GM12878 (cell line): ENCODE measurements at regions not wholly inside any gene's neighbourhood (a gene's known extent, or its start where the extent isn't known, plus 50 kb on each side); places are given as distances from the start of the nearest gene placed in this dataset.

Experiments
- ATAC-seq: fragments of 200-7000 bp; cut with Tn5 transposase; 3 replicates; pipeline ENCODE4 v1.9.1; 2020; ENCODE audit warnings: mild to moderate bottlenecking, moderate library complexity
- BruUV-seq: library from RNA; stranded (reverse); fragments of 400-500 nt; replicated peaks from 2 replicates; lab custom pipeline; 2021; lab: Mats Ljungman, UMichigan
- CTCF ChIA-PET: fragments of 300-600 bp; sonication (Branson Sonifier 250); formaldehyde crosslinking; extraction: SDS; loops from one replicate; lab custom pipeline; 2021; ENCODE audit warnings: inconsistent platforms; lab: Yijun Ruan, JAX
- POLR2A ChIA-PET: fragments of 350-600 bp; formaldehyde crosslinking; extraction: SDS; loops from one replicate; lab custom pipeline; 2021; ENCODE audit warnings: inconsistent platforms; lab: Charles Lee
- RAD21 ChIA-PET: fragments of 300-600 bp; sonication (Branson Sonifier 250); formaldehyde crosslinking; loops from one replicate; lab custom pipeline; 2023; ENCODE audit warnings: antibody characterized with exemption; ENCODE audit not compliant: unreplicated experiment; lab: Charles Lee
- SMC1A ChIA-PET: fragments of 300-600 bp; sonication (Branson Sonifier 250); formaldehyde crosslinking; loops from one replicate; lab custom pipeline; 2023; ENCODE audit not compliant: unreplicated experiment, uncharacterized antibody; lab: Charles Lee
- DNase-seq: peaks from one replicate; pipeline ENCODE4 v3.0.0-alpha.2; 2011; ENCODE audit warnings: low read depth, low spot score
- FAIRE-seq: peaks from 3 replicates; lab custom pipeline; 2011; peaks lifted over from hg19 to GRCh38; lab: Jason Lieb, UNC
- H2AFZ ChIP-seq: 2 replicates; pipeline ENCODE4 v1.6.0; 2011; ENCODE audit warnings: low read depth, low read length, control low read depth; ENCODE audit not compliant: control insufficient read depth
- H3K27ac ChIP-seq: 2 replicates; pipeline ENCODE4 v1.5.1; 2011; ENCODE audit warnings: control low read depth; ENCODE audit not compliant: control insufficient read depth, insufficient read depth
- H3K27me3 ChIP-seq, 2 experiments: replicated peaks in 1 of 2; 2 replicates each; pipeline versions ENCODE4 v1.6.0 to v1.6.1; 2011; ENCODE audit warnings: low read length in 1 of 2; ENCODE audit not compliant: control insufficient read depth in 2 of 2, insufficient read depth in 2 of 2
- H3K36me3 ChIP-seq, 2 experiments: 2 replicates each; pipeline ENCODE4 v1.5.1; 2011; ENCODE audit warnings: low read length in 1 of 2; ENCODE audit not compliant: control insufficient read depth in 2 of 2, insufficient read depth in 2 of 2
- H3K4me1 ChIP-seq: 2 replicates; pipeline ENCODE4 v1.6.1; 2011; ENCODE audit warnings: mild to moderate bottlenecking, low read length, moderate library complexity, mixed read lengths; ENCODE audit not compliant: control insufficient read depth, insufficient read depth
- H3K4me2 ChIP-seq: 2 replicates; pipeline ENCODE4 v1.6.0; 2011; ENCODE audit warnings: control low read depth; ENCODE audit not compliant: control insufficient read depth, insufficient read depth
- H3K4me3 ChIP-seq: fragments of 200-600 bp; sonication (generic); 2 replicates; pipeline ENCODE4 v1.5.1; 2016
- H3K79me2 ChIP-seq: 2 replicates; pipeline ENCODE4 v1.6.0; 2011; ENCODE audit warnings: low read length; ENCODE audit not compliant: control insufficient read depth, insufficient read depth
- H3K9ac ChIP-seq: 2 replicates; pipeline ENCODE4 v1.8.0; 2011; ENCODE audit warnings: low read length, control low read depth, mixed read lengths; ENCODE audit not compliant: control insufficient read depth, insufficient read depth
- H3K9me3 ChIP-seq: replicated peaks from 3 replicates; pipeline ENCODE4 v1.5.1; 2011; ENCODE audit warnings: mild to moderate bottlenecking, low read length; ENCODE audit not compliant: control insufficient read depth, insufficient read depth
- H4K20me1 ChIP-seq: 2 replicates; pipeline ENCODE4 v1.6.0; 2011; ENCODE audit not compliant: control insufficient read depth, insufficient read depth
- ATF3 ChIP-seq: IDR thresholded peaks from 2 replicates; pipeline ENCODE4 v1.6.1; 2011; ENCODE audit warnings: low read depth, mild to moderate bottlenecking, low read length, moderate library complexity, borderline replicate concordance; ENCODE audit errors: extremely low read depth
- BHLHE40 ChIP-seq, 2 experiments: fragments of 450-650 bp in 1 of 2; IDR thresholded peaks; 2 replicates each; pipeline ENCODE4 v1.6.1; 2011 to 2017; ENCODE audit warnings: low read depth in 2 of 2, borderline replicate concordance in 1 of 2, improper control_type of control experiment in 1 of 2, low read length in 1 of 2, mild to moderate bottlenecking in 1 of 2
- EGR1 ChIP-seq, 2 experiments: IDR thresholded peaks; 1 replicate in 1 of 2; 2 replicates in 1 of 2; pipeline ENCODE4 v1.6.1; 2011 to 2012; ENCODE audit warnings: low read depth in 2 of 2, low read length in 2 of 2, borderline replicate concordance in 1 of 2, mild to moderate bottlenecking in 1 of 2, moderate library complexity in 1 of 2
- MEF2A ChIP-seq: IDR thresholded peaks from 2 replicates; pipeline ENCODE4 v1.6.1; 2011; ENCODE audit warnings: low read depth, mild to moderate bottlenecking, low read length, moderate library complexity; ENCODE audit not compliant: insufficient read depth
- MTA2 ChIP-seq: fragments of 450-650 bp; IDR thresholded peaks from 2 replicates; pipeline ENCODE4 v1.6.1; 2016; ENCODE audit warnings: low read depth, mild to moderate bottlenecking, moderate library complexity
- NR2F1 ChIP-seq: fragments of 450-650 bp; conservative IDR thresholded peaks from 2 replicates; pipeline ENCODE4 v1.6.1; 2017; ENCODE audit warnings: mild to moderate bottlenecking
- SKIL ChIP-seq: fragments of 450-650 bp; IDR thresholded peaks from 2 replicates; pipeline ENCODE4 v1.6.1; 2017; ENCODE audit warnings: mild to moderate bottlenecking, low read depth, inconsistent platforms; ENCODE audit not compliant: poor library complexity, severe bottlenecking
- YY1 ChIP-seq: IDR thresholded peaks from 2 replicates; pipeline ENCODE4 v1.6.1; 2011; ENCODE audit warnings: low read depth, mild to moderate bottlenecking, low read length
- ZBTB33 ChIP-seq: fragments of 450-650 bp; IDR thresholded peaks from 2 replicates; pipeline ENCODE4 v1.6.1; 2017; ENCODE audit warnings: mild to moderate bottlenecking
- ZBTB40 ChIP-seq: fragments of 450-650 bp; IDR thresholded peaks from 2 replicates; pipeline ENCODE4 v1.6.1; 2016; ENCODE audit warnings: mild to moderate bottlenecking, moderate library complexity, borderline replicate concordance
- ZNF274 ChIP-seq: IDR thresholded peaks from one replicate; pipeline ENCODE4 v1.8.0; 2011; ENCODE audit not compliant: insufficient read length, insufficient read depth
- WGBS: methylation state at CpG from one replicate; pipeline ENCODE4 v1.1.6; 2016; ENCODE audit warnings: low lambda C conversion rate; ENCODE audit not compliant: insufficient replicate concordance, insufficient coverage; ENCODE audit errors: missing lambda C conversion rate; 5-methylcytosine and 5-hydroxymethylcytosine counted together
- in situ Hi-C: fragments of 300-500 bp; cut with MboI; formaldehyde crosslinking; loops from 9 replicates; pipeline ENCODE4 v1.14.3; 2018; ENCODE audit warnings: mixed read lengths
- intact Hi-C: fragments of 100-400 bp; cut with micrococcal nuclease; formaldehyde crosslinking; loops from one replicate; pipeline ENCODE4 v1.14.2; 2022; ENCODE audit not compliant: unreplicated experiment

GRCh38 chr14:71593966-71594365 lies 338.3 kb upstream of the RGS6 start:
- Histone ChIP-seq H2AFZ (no peak overlapping the region), H3K4me2 (no peak overlapping the region), H3K79me2 (peaks cover 41% of the 10 kb centered on the region), H3K9me3 (no peaks in the 10 kb centered on the region; the same call in 1 of the 3 replicates), H3K27ac (no peak overlapping the region), H3K4me1 (peaks cover 31% of the 10 kb centered on the region), H3K27me3 (no peaks in the 10 kb centered on the region), H3K36me3 (peaks cover 0 to 12% of the 10 kb centered on the region in 2 experiments; a peak in 2 of 4 replicates), H3K9ac (no peak overlapping the region), H3K4me3 (no peak overlapping the region), H4K20me1 (no peaks in the 10 kb centered on the region)
- FAIRE-seq, result no peak
- ATAC-seq, result no peak
- 100% methylated on average over 1 of the region's 1 CpG for WGBS
- CTCF ChIA-PET, result interaction anchor here (1.0 kb wide), 1 partner anchor 20 kb away, joined by 3 read pairs; no protein-coding TSS in a partner anchor
- RAD21 ChIA-PET, result interaction anchor here (1.1 to 5.1 kb wide), 5 partner anchors 14 to 272 kb away, joined by 3 to 30 read pairs (median 4); no protein-coding TSS in a partner anchor
- DNase-seq, result no peak
- POLR2A ChIA-PET, result interaction anchor here (0.9 kb wide), 1 partner anchor 58 kb away, joined by 3 read pairs; no protein-coding TSS in a partner anchor
- BruUV-seq, result no TSS peak
- no peak for TF ChIP-seq ZBTB40
- no peak for TF ChIP-seq ZNF274
- TF ChIP-seq EGR1 (IDR thresholded peaks at IDR 0.05; ENCODE audit: borderline replicate concordance in 1 of 2, low read depth in 2 of 2, low read length in 2 of 2), result no peak
- TF ChIP-seq BHLHE40 (IDR thresholded peaks at IDR 0.05; ENCODE audit: borderline replicate concordance in 1 of 2, low read depth in 2 of 2, low read length in 1 of 2), result no peak
- no peak for TF ChIP-seq SKIL
- no peak for TF ChIP-seq NR2F1
- no peak for TF ChIP-seq MTA2
- TF ChIP-seq ATF3, result no peak
- no peak for TF ChIP-seq MEF2A
- no peak for TF ChIP-seq ZBTB33
- no peak for TF ChIP-seq YY1
- intact Hi-C loops (no loop called here), in situ Hi-C loops (no loop called here)
- SMC1A ChIA-PET, result interaction anchor here (0.7 to 3.7 kb wide), 12 partner anchors 8 to 272 kb away, joined by 3 to 20 read pairs (median 8); no protein-coding TSS in a partner anchor
